ENCODE measurements at regions not wholly inside any gene's neighbourhood (a gene's known extent, or its start where the extent isn't known, plus 50 kb on each side); places are given as distances from the start of the nearest gene placed in this dataset.
"Not testable (repeated sequence)": the region's sequence is repeated elsewhere in the genome, so short reads cannot be mapped to it uniquely, and the experiment has no call there.

GRCh38 chr2:83859553-83859952 is 599.5 kb downstream of the SUCLG1 start:
- no peak for DNase-seq

- DNase-seq, result no peak
Observed at GRCh38 chr2:83851066-83851465, 608.0 kb downstream of the SUCLG1 start.

GRCh38 chr2:83850071-83850725 is 608.9 kb downstream of the SUCLG1 start:
- DNase-seq, result no peak

DNA sequence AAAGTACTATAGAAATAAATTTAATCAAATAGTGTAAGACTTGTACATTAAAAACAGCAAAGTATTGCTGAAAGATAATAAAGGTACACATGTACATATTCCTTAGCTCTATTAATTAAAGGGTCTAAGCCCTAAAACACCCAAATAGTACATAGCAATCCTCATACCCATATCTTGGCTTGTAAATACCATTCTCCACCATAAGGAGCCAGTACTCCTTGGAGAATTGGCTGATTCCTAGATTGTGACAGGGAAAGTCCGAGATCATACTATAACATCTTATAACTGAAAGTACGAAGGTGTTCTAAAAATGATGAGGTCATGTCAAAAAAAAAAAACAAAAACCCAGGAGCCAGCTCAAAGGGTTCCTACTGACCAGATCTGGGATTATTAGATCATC is 614.6 kb downstream of the SUCLG1 start:
- no peak for DNase-seq

GRCh38 chr2:83842421-83842820 is 616.7 kb downstream of the SUCLG1 start:
- DNase-seq, result no peak

DNA sequence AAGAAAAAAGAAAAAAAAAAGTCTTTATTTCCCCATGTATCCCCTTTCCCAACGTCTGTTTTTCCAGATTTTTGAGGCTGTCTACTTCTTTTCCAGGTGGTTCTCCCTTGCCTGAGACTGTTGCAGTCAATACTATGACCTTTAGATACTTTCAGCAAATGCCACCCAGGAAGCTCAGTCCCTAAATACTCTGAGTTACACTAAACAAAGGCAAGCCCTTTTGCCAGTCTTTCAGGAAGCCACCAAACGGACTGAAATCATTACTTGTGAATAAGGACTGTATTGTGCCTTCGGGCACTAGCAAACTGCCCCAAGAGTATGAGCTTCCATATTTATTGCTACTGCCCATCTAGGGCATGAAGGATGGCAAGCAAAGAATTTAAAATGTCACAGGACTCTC is 621.3 kb downstream of the SUCLG1 start:
- no peak for DNase-seq

- DNase-seq, result no peak
Observed at GRCh38 chr2:83827618-83828017, 631.5 kb downstream of the SUCLG1 start.

DNA sequence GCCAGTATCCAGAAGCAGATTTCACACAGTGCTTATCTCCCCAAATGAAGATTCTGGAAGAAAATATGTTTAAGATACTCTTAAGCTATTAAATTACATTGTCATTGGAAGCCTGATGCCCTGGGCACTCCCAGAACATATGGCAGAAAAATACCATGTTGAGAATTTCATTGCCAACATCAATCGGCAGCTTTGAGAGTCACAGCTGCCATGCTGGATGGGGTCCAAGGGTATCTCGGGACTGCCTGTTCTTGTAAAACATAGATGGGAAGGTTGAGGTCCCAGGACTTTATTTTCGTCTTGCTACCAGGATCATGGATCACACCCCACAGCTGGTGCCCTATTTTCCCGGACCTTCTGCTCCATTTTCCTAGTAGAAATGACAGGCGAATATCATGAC is 632.5 kb downstream of the SUCLG1 start:
- no peak for DNase-seq

DNA sequence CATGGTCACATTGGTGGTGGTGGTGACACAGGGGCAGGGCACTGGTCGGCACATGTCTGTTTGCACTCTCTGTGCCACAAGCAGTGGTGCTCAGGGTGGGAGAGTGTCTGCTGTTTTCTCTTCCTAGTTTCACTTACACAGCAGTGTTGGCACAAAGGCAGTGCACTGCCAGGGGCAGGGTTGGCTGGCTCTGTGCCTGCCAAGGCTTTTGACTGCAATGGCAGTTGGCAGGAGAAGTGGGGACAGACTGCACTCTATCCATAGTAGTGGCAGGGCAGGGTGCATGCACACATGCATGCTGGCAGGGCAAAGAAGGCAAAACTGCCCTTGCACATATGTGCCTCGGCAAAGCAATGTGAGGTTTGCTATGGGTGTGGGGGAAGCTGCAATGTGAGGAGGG is 635.9 kb downstream of the SUCLG1 start:
- no peak for DNase-seq

DNA sequence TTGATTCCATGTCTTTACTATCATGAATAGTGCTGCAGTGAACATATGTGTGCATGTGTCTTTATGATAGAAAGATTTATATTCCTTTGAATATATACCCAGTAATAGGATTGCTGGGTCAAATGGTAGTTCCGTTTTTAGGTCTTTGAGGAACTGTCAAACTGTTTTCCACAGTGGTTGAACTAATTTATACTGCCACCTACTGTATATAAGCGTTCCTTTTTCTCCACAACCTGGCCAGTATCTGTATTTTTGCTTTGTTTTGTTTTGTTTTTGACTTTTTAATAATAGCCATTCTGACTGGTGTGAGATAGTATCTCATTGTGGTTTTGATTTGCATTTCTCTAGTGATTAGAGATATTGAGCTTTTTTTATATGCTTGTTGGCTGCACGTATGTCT is 641.6 kb downstream of the SUCLG1 start:
- no peak for DNase-seq

DNA sequence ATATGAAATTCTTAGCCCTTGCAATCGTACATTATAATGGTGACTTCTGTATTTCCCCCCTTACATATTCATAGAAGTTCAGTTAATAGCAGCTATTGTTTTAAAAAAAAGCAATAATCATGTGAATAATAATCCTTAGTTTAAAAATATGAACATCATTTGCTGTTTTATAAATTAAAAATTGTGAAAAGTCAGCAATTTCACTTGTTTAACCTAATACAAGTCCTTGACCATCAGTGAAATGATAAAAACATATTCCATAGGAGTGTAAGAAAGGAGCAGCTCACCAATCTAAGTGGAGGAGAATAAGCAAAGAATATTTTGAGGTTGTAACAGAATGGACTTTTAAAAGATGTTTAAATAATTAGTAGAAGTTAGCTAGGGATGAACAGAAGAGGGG is 650.2 kb downstream of the SUCLG1 start:
- DNase-seq, result no peak

- no peak for DNase-seq
Observed at GRCh38 chr2:83802604-83803003, 656.5 kb downstream of the SUCLG1 start.

DNA sequence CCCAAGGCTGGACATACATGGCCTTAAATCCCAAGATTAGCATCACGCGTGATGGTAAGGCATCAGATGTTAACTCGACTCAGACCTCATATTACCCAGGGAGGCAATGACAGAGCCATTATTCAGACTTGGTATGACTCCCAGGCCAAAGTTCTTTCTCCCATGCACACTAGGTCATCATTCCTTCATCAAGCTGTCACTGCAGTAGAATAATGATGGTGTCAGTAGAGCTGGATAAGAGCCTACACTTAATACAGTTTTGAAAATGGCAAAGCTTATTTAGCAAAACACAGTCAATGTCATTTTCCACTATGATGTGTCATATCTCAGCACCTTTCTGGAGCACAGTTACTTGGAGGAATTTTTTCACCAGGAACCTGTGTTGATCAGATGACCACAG is 663.3 kb downstream of the SUCLG1 start:
- no peak for DNase-seq

DNA sequence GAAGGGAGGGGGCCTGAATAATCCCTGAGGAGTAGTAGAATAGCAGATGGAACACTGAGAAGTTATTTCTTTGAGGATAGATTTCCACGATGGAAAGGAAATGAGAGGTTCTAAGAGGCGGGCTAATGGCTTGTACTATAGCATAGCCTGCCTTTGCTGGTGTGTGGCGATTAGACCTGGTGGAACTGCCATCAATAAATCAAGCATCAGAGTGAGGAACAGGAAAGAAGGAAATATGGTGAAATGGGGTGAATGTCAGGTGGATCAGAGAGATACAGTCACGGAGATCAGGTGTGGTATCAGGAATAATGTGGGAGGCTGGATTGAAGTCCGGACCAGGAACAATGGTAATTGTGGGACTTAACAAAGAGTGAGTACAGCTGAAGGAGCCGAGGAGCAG is 668.6 kb downstream of the SUCLG1 start:
- DNase-seq, result not testable (repeated sequence)

DNA sequence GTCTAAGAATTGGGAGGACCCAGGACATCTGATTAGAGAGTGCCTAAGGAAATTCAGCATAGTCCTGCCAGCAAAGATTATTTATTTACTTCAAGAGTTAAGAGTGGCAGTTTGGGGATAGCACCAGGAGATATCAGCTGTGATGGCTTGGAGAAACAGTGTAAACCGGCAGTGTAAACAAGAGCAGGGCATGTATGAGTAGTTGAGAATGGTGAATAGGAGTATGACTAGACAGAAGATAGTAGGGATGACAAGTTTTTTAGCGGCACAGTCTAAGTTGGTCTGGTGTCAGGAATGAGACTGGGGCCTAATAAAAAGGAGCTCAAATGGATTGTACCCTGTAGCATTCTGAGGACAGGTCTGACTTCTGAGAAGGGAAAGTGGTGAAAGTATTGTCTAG is 669.4 kb downstream of the SUCLG1 start:
- not testable (repeated sequence) for DNase-seq

GRCh38 chr2:83788938-83789566 is 670.0 kb downstream of the SUCLG1 start:
- not testable (repeated sequence) for DNase-seq

DNA sequence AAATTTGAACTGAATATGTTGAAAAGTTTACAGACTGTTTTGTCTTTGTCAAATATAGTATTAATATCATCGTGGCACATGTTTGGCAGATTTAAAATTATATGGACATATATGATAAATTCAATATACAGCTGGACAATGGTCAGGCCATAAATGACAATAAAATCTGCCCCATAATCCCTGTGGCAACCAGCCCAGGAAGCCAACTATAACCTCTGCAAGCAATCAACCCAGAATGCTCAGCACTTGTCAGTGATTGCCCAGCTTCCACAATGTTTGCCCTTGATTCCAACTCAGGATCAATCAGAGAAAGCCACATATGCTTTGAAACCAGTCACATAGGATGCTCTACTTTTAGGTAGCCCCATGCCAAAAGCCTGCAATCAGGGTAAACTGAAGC is 671.9 kb downstream of the SUCLG1 start:
- no peak for DNase-seq

- DNase-seq, result no peak
Observed at GRCh38 chr2:83786140-83786539, 672.9 kb downstream of the SUCLG1 start.

DNA sequence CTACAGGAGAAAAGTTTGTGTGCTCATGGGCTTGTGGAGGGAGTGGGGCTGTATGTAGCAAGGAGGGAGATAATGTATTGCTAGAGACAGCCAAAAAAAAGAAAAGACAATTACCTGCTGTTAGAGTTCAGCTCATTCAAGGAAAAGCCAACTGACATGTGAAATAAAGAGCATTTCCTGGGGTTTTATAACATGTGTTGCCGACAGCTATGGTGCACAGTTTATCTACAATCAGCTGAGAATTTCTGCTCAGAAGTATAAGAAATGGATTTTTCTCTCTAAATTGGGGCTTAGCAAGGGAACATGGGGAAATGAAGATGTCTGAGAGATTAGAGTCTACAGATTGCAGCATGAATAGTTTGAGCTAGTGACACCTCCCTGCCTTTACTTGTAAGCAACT is 674.1 kb downstream of the SUCLG1 start:
- DNase-seq, result no peak

DNA sequence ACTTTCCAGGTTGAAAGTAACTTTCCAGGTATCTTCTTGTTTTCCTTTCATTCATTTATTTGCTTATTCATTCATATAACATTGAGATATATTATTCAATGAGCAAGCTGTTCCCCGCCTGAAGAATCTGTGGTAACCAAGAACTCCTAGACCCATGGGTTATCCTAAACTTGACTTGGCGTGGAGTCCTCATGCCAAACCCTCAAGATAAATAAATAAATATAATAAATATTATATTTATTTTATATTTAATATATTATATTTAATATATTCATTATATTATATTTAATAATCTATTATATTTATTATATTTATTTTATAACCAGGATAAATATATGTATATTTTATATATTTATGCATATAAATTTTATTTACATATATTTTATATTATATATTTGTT is 674.8 kb downstream of the SUCLG1 start:
- DNase-seq, result no peak

GRCh38 chr2:83782122-83782521 is 677.0 kb downstream of the SUCLG1 start:
- DNase-seq, result no peak

DNA sequence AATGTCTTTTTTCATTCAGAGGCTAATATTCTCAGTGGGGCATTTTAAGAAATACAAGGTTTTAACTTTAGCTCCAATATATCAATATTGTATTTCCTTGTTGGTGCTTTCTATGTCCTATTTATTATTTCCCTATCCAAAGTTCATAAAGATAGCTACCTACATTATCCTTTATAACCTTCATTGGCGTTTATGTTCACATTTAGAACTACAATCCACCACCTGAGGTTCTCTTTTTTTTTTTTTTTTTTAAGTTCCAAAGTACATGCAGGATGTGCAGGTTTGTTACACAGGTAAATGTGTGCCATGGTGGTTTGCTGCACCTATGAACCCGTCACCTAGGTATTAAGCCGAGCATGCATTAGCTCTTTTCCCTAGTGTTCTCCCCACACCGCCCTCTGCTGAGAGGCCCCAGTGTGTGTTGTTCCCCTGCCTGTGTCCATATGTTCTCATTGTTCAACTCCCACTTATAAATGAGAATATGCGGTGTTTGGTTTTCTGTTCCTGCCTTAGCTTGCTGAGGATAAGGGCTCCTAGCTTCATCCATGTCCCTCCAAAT is 694.6 kb downstream of the SUCLG1 start:
- no peak for DNase-seq

DNA sequence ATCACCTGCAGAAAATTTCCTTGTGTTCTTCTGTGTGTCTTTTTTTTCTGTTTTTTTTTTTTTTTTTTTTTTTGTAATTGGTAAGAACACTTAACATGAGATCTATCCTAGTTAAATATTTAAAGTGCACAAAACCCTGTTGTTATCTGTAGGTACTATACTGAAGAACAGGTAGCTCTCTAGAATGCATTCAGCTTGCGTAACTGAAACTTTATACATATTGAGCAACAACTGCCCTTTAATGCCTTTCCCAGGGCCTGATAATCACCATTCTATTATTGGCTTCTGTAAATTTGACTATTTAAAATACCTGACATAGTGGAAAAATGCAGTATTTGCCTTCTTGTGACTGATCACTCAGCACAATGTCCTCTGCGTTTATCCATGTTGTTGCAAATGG is 701.8 kb downstream of the SUCLG1 start:
- DNase-seq, result no peak

DNA sequence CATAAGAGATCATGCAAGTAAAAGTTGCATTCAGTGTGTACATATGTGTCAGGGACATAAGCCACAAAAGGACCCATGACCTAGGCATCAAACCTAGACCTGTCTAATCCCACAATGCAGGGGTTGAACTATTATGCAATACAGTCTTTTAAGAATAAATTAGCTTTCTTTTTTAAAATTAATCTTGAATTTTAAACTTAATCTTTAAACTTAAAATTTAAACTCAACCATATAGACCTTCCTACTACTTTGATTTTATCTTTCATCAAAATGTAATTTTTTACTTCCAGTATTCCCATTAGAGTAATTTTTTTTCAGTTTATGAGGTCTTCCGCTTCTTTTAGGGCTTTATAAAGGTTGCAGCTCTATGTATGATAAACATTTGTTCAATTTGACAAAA is 702.9 kb downstream of the SUCLG1 start:
- no peak for DNase-seq

DNA sequence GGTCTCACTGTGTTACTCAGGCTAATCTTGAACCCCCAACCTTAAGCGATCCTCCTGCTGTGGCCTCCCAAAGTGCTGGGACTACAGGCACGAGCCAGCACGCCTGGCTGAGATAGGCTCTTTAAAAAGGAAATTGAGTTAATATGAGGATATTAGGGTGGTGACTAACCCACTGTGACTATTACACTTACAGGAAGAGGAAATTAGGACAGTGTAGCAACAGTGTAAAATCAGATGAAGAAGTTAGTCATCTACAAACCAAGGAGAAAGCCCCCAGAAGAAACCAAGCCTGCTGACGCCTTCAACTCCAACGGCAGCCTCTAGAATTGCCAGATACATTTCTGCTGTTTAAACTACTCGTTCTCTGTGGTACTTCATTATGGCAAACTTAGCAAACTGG is 711.9 kb downstream of the SUCLG1 start:
- no peak for DNase-seq
